Caco-2 (cell line): ENCODE measurements at regions not wholly inside any gene's neighbourhood (a gene's known extent, or its start where the extent isn't known, plus 50 kb on each side); places are given as distances from the start of the nearest gene placed in this dataset.

ENCODE experiments used
- BruUV-seq: library from RNA; stranded (reverse); fragments of 400-500 nt; replicated peaks from 2 replicates; lab custom pipeline; 2021; lab: Mats Ljungman, UMichigan
- CTCF ChIA-PET: fragments of 300-600 bp; sonication (Branson Sonifier 250); formaldehyde crosslinking; loops from one replicate; lab custom pipeline; 2022; ENCODE audit warnings: antibody characterized with exemption; lab: Charles Lee
- POLR2A ChIA-PET: fragments of 300-600 bp; sonication (Branson Sonifier 250); formaldehyde crosslinking; loops from one replicate; lab custom pipeline; 2022; ENCODE audit warnings: antibody characterized with exemption; lab: Charles Lee
- DNase-seq, 2 experiments: peaks; one replicate each; pipeline versions ENCODE4 v3.0.0 to v3.0.0-alpha.2; 2020 to 2022
- H3K27me3 ChIP-seq: replicated peaks from 2 replicates; pipeline ENCODE4 v1.6.0; 2011; ENCODE audit warnings: low read length; ENCODE audit not compliant: control insufficient read depth, insufficient read depth
- H3K36me3 ChIP-seq: 2 replicates; pipeline ENCODE4 v1.5.1; 2011; ENCODE audit warnings: low read length; ENCODE audit not compliant: control insufficient read depth, insufficient read depth
- H3K4me1 ChIP-seq: fragments of 250-450 bp; sonication (Bioruptor Pico); 2 replicates; pipeline ENCODE4 v1.5.1; 2020; ENCODE audit warnings: mild to moderate bottlenecking
- H3K4me3 ChIP-seq: 2 replicates; pipeline ENCODE4 v1.5.1; 2011; ENCODE audit warnings: low read depth, mild to moderate bottlenecking, control low read depth, low read length
- H3K9me3 ChIP-seq: fragments of 250-450 bp; sonication (Bioruptor Pico); 2 replicates; pipeline ENCODE4 v1.5.1; 2020; ENCODE audit warnings: mild to moderate bottlenecking, moderate library complexity
- H3K27ac Mint-ChIP-seq: one replicate; pipeline ENCODE4 v1.8.0; 2022; ENCODE audit warnings: mixed read lengths; ENCODE audit not compliant: unreplicated experiment
- H3K27me3 Mint-ChIP-seq: one replicate; pipeline ENCODE4 v1.8.0; 2022; ENCODE audit warnings: mixed read lengths; ENCODE audit not compliant: insufficient read depth, unreplicated experiment
- H3K36me3 Mint-ChIP-seq: one replicate; pipeline ENCODE4 v1.8.0; 2022; ENCODE audit warnings: mild to moderate bottlenecking, mixed read lengths; ENCODE audit not compliant: insufficient read depth, unreplicated experiment
- H3K4me1 Mint-ChIP-seq: one replicate; pipeline ENCODE4 v1.8.0; 2022; ENCODE audit warnings: low read depth, mixed read lengths; ENCODE audit not compliant: unreplicated experiment
- H3K4me3 Mint-ChIP-seq: one replicate; pipeline ENCODE4 v1.8.0; 2022; ENCODE audit warnings: mild to moderate bottlenecking, moderate library complexity, mixed read lengths; ENCODE audit not compliant: unreplicated experiment
- H3K9me3 Mint-ChIP-seq: one replicate; pipeline ENCODE4 v1.8.0; 2022; ENCODE audit warnings: mixed read lengths; ENCODE audit not compliant: unreplicated experiment
- intact Hi-C: fragments of 100-400 bp; cut with micrococcal nuclease; formaldehyde crosslinking; loops from one replicate; pipeline ENCODE4 v1.10.0; 2022; ENCODE audit not compliant: unreplicated experiment
- TF ChIP-seq, protein P1 (sequence below), 2 experiments: fragments of 200-600 bp in 1 of 2; IDR thresholded peaks; 1 replicate in 1 of 2; 2 replicates in 1 of 2; pipeline versions ENCODE4 v1.5.1 to v1.8.0; 2011 to 2022; ENCODE audit warnings: antibody characterized with exemption in 1 of 2, control low read depth in 1 of 2, inconsistent platforms in 1 of 2, low read depth in 1 of 2, low read length in 1 of 2, mild to moderate bottlenecking in 1 of 2, moderate library complexity in 1 of 2; ENCODE audit not compliant: insufficient read depth in 1 of 2, severe bottlenecking in 1 of 2, unreplicated experiment in 1 of 2

DNA sequence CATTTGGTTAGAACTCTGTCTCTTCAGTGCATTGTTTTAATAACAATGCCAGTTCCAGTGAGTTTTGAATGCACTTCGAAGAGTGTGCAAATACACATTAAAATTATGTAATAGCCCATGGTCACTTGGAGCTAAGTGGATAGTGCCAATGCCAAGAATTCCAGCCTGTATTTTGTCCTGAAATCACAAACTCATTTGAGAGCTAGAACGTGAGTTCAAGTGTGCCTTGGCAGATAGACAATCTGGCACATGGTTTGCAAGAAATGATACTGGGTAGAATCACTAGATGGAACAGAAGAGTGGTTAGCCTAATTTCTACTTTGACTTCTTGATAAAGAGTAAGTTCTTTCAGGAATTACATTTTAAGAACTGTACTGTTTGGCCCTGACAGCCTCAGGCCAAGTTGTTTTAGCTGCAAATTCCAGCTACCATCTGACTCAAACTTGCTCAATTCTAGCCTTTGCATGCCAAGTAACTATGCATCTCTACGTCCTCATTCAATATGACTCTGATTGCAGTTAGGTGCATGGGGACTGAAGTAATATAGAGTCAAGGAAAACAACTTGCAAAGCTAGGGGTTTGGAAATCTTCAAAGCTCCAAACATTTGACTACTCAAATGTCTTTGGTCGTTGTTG, 131.9 kb upstream of the SMIM31 start:
- TF ChIP-seq, protein P1, sequence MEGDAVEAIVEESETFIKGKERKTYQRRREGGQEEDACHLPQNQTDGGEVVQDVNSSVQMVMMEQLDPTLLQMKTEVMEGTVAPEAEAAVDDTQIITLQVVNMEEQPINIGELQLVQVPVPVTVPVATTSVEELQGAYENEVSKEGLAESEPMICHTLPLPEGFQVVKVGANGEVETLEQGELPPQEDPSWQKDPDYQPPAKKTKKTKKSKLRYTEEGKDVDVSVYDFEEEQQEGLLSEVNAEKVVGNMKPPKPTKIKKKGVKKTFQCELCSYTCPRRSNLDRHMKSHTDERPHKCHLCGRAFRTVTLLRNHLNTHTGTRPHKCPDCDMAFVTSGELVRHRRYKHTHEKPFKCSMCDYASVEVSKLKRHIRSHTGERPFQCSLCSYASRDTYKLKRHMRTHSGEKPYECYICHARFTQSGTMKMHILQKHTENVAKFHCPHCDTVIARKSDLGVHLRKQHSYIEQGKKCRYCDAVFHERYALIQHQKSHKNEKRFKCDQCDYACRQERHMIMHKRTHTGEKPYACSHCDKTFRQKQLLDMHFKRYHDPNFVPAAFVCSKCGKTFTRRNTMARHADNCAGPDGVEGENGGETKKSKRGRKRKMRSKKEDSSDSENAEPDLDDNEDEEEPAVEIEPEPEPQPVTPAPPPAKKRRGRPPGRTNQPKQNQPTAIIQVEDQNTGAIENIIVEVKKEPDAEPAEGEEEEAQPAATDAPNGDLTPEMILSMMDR (IDR thresholded peaks at IDR 0.05; ENCODE audit: insufficient read depth in 1 of 2, low read depth in 1 of 2, low read length in 1 of 2, severe bottlenecking in 1 of 2, unreplicated experiment in 1 of 2): no peak
- Histone ChIP-seq H3K9me3 (no peaks in the 10 kb centered on the region), H3K27me3 (no peaks in the 10 kb centered on the region), H3K36me3 (no peaks in the 10 kb centered on the region), H3K4me3 (no peak overlapping the region), H3K4me1 (no peaks in the 10 kb centered on the region)
- ChIA-PET POLR2A (no interaction called here), CTCF (interaction anchor here (0.6 kb wide), 2 partner anchors 34 to 290 kb away, joined by 3 read pairs; no protein-coding TSS in a partner anchor)
- peaks cover 10% of the 10 kb centered on the region for H3K9me3 Mint-ChIP-seq
- no peak for DNase-seq
- no peaks in the 10 kb centered on the region for H3K27me3 Mint-ChIP-seq
- H3K27ac Mint-ChIP-seq: no peak overlapping the region
- H3K4me1 Mint-ChIP-seq: no peaks in the 10 kb centered on the region
- BruUV-seq: no TSS peak
- H3K36me3 Mint-ChIP-seq: no peaks in the 10 kb centered on the region
- intact Hi-C loops: no loop called here
- H3K4me3 Mint-ChIP-seq: no peak overlapping the region

DNA sequence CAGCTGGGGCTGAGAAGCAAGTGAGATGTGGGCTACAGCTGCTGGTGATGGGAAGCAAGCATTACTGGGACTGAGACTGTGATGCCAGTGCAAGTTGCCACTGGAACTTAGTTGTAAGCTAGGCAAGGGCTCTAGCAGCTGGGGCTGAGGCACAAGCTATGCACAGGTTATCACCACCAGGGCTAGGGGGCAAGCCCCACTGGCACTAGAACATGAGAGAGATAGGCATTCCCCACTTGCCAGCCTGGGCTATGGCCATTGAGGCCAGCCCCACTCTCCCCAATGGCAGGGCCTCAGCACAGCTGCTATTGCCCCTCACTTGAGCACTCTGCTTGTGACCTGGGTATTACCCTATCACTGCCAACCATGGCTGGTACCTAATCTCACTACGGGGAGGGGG, 130.8 kb upstream of the SMIM31 start:
- ChIA-PET POLR2A (no interaction called here), CTCF (no interaction called here)
- no peaks in the 10 kb centered on the region for H3K27me3 Mint-ChIP-seq
- intact Hi-C loops: no loop called here
- DNase-seq: no peak
- H3K36me3 Mint-ChIP-seq: no peaks in the 10 kb centered on the region
- H3K4me1 Mint-ChIP-seq: no peaks in the 10 kb centered on the region
- Histone ChIP-seq H3K4me1 (no peaks in the 10 kb centered on the region), H3K9me3 (no peaks in the 10 kb centered on the region), H3K36me3 (no peaks in the 10 kb centered on the region), H3K27me3 (no peaks in the 10 kb centered on the region), H3K4me3 (no peak overlapping the region)
- no peak overlapping the region for H3K27ac Mint-ChIP-seq
- H3K4me3 Mint-ChIP-seq: no peak overlapping the region
- TF ChIP-seq, protein P1 (IDR thresholded peaks at IDR 0.05; ENCODE audit: insufficient read depth in 1 of 2, low read depth in 1 of 2, low read length in 1 of 2, severe bottlenecking in 1 of 2, unreplicated experiment in 1 of 2): no peak
- peaks cover 10% of the 10 kb centered on the region for H3K9me3 Mint-ChIP-seq
- BruUV-seq: no TSS peak

DNA sequence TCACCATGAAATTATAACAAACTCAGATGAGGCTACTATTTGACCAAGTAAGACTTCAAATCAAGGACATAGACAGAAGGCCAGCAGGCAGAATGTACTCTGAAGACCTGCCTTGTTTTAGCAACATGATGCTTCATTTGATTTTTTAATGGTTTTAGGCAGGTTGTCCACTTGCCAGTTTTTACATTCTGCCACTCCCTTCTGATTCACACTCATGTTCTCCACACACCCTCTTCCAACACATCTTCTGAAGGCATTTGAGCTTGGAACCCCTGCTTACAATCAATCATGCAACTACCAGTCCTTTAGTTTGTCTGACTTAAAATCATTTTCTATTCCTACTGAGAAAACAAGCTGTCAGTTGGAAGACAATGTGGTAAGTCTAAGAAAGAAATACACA, 114.9 kb upstream of the SMIM31 start:
- no peaks in the 10 kb centered on the region for H3K27me3 Mint-ChIP-seq
- CTCF ChIA-PET: no interaction called here
- H3K9me3 Mint-ChIP-seq: no peaks in the 10 kb centered on the region
- intact Hi-C loops: no loop called here
- no peaks in the 10 kb centered on the region for H3K4me1 Mint-ChIP-seq
- Histone ChIP-seq H3K9me3 (no peaks in the 10 kb centered on the region), H3K27me3 (no peaks in the 10 kb centered on the region), H3K4me3 (no peak overlapping the region), H3K36me3 (no peaks in the 10 kb centered on the region), H3K4me1 (no peaks in the 10 kb centered on the region)
- no TSS peak for BruUV-seq
- no peaks in the 10 kb centered on the region for H3K36me3 Mint-ChIP-seq
- no peak for DNase-seq
- H3K27ac Mint-ChIP-seq: no peak overlapping the region
- no peak overlapping the region for H3K4me3 Mint-ChIP-seq
- TF ChIP-seq, protein P1 (IDR thresholded peaks at IDR 0.05; ENCODE audit: insufficient read depth in 1 of 2, low read depth in 1 of 2, low read length in 1 of 2, severe bottlenecking in 1 of 2, unreplicated experiment in 1 of 2): no peak
- POLR2A ChIA-PET: no interaction called here
